ENCODE measurements at regions not wholly inside any gene's neighbourhood (a gene's known extent, or its start where the extent isn't known, plus 50 kb on each side); places are given as distances from the start of the nearest gene placed in this dataset.

- TF ChIP-seq CTCF (conservative IDR thresholded peaks at IDR 0.05; ENCODE audit: low read depth, low read length) = no peak
- no peak for TF ChIP-seq EZH2 (IDR thresholded peaks at IDR 0.05; ENCODE audit: borderline replicate concordance, low read depth, low read length, poor library complexity, severe bottlenecking)
These were observed 183.5 kb upstream of the DPYD start for GRCh38 chr1:98104289-98104688.

Measured in A673 (cell line).